ENCODE measurements at regions not wholly inside any gene's neighbourhood (a gene's known extent, or its start where the extent isn't known, plus 50 kb on each side); places are given as distances from the start of the nearest gene placed in this dataset.

DNA sequence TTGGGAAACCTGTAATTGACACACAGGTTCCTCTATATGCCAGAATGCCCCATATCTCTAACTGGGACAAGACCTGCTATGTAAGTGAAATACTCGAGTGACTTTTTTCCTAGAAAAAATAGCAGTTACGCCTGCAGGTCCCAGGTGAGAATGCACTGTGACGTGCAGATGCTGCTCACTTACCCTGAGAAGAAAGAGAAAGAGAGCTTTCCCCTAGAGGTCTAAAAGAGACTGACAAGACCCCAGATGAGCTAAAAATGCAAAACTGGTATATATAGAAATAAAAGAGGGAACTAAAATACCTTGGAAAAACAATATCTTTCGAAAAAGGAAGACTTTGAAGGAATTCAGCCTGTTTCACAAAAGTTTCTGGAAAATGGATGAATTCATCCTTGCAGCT is 383.0 kb upstream of the DCC start:
- intact Hi-C loops (cut with DNase I, micrococcal nuclease): no loop called here
- no peak overlapping the region for H3K4me3 ChIP-seq (ENCODE audit: low read length)
- TF ChIP-seq, protein P1, sequence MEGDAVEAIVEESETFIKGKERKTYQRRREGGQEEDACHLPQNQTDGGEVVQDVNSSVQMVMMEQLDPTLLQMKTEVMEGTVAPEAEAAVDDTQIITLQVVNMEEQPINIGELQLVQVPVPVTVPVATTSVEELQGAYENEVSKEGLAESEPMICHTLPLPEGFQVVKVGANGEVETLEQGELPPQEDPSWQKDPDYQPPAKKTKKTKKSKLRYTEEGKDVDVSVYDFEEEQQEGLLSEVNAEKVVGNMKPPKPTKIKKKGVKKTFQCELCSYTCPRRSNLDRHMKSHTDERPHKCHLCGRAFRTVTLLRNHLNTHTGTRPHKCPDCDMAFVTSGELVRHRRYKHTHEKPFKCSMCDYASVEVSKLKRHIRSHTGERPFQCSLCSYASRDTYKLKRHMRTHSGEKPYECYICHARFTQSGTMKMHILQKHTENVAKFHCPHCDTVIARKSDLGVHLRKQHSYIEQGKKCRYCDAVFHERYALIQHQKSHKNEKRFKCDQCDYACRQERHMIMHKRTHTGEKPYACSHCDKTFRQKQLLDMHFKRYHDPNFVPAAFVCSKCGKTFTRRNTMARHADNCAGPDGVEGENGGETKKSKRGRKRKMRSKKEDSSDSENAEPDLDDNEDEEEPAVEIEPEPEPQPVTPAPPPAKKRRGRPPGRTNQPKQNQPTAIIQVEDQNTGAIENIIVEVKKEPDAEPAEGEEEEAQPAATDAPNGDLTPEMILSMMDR (IDR thresholded peaks at IDR 0.05): no peak
- DNase-seq (no peak), ATAC-seq (ENCODE audit: poor library complexity) (no peak)
- H3K4me1 ChIP-seq (ENCODE audit: insufficient read depth, low read length): no peaks in the 10 kb centered on the region
- H3K36me3 ChIP-seq (ENCODE audit: insufficient read depth, low read length): no peaks in the 10 kb centered on the region
- peaks cover 0 to 2% of the 10 kb centered on the region in 2 experiments for H3K27me3 ChIP-seq (ENCODE audit: control insufficient read depth in 1 of 2, insufficient read depth in 2 of 2, low read length in 2 of 2)
- ChIA-PET CTCF (no interaction called here), POLR2A (no interaction called here)
- Mint-ChIP-seq H3K4me1 (ENCODE audit: low read depth) (no peaks in the 10 kb centered on the region), H3K36me3 (ENCODE audit: low read depth) (no peaks in the 10 kb centered on the region), H3K27ac (no peak overlapping the region), H3K9me3 (no peaks in the 10 kb centered on the region), H3K4me3 (no peak overlapping the region), H3K27me3 (no peaks in the 10 kb centered on the region)
- peaks cover 0 to 5% of the 10 kb centered on the region in 2 experiments for H3K9me3 ChIP-seq (ENCODE audit: control insufficient read depth in 1 of 2, insufficient read depth in 1 of 2, low read length in 2 of 2)
- no peak overlapping the region for H3K27ac ChIP-seq (ENCODE audit: low read depth in 1 of 2, low read length in 2 of 2)

DNA sequence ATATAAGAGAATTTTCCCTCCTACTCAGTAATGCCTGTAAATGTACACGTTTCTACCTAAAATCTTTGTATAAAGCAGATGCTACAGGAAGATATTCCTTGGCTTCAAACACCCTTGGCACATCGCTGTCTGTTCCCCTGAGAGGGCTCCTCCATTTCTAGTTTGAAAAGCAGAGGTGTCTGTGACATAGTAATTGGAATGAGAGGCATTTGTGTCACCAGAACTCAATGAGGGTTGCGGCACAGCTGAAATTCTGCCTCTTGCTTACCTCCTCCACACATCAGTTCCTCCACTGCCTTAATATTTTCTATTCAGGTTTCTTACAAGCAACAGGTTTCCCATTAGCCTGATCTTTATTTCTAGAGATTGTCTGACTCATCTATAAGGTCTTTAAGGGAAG is 359.9 kb upstream of the DCC start:
- ATAC-seq (ENCODE audit: poor library complexity) (no peak), DNase-seq (no peak)
- H3K9me3 ChIP-seq (ENCODE audit: control insufficient read depth in 1 of 2, insufficient read depth in 1 of 2, low read length in 2 of 2): no peaks in the 10 kb centered on the region
- H3K9me3 Mint-ChIP-seq: peaks cover 5% of the 10 kb centered on the region
- no peaks in the 10 kb centered on the region for H3K4me1 ChIP-seq (ENCODE audit: insufficient read depth, low read length)
- no peaks in the 10 kb centered on the region for H3K27me3 Mint-ChIP-seq
- CTCF ChIA-PET: no interaction called here
- H3K27ac Mint-ChIP-seq: no peak overlapping the region
- H3K4me3 Mint-ChIP-seq: no peak overlapping the region
- no peaks in the 10 kb centered on the region for H3K36me3 Mint-ChIP-seq (ENCODE audit: low read depth)
- TF ChIP-seq, protein P1 (IDR thresholded peaks at IDR 0.05): no peak
- H3K36me3 ChIP-seq (ENCODE audit: insufficient read depth, low read length): no peaks in the 10 kb centered on the region
- no peaks in the 10 kb centered on the region for H3K27me3 ChIP-seq (ENCODE audit: control insufficient read depth in 1 of 2, insufficient read depth in 2 of 2, low read length in 2 of 2)
- intact Hi-C loops (cut with DNase I, micrococcal nuclease): no loop called here
- H3K27ac ChIP-seq (ENCODE audit: low read depth in 1 of 2, low read length in 2 of 2): no peak overlapping the region
- no peaks in the 10 kb centered on the region for H3K4me1 Mint-ChIP-seq (ENCODE audit: low read depth)
- POLR2A ChIA-PET: no interaction called here
- H3K4me3 ChIP-seq (ENCODE audit: low read length): no peak overlapping the region

DNA sequence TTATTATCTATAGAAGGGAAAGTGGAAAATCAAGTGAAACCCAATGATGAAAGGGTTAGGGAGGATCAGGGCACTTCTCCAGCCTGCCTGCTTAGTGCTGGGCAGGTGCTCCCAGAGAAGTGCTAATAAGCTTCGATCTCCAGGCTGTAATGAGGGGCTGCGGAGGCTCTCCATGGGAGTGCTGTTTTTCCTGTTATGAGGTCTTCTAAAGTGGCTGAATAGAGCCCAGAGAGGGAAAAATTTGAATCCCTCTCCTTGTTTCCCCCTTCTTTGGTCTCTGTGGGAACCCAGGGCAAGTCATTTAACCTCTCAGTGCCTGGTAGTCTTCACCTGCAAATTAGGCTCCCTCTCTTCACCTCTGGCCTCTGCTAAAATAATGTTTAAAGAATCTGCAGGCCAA is 351.7 kb upstream of the DCC start:
- CTCF ChIA-PET: no interaction called here
- Mint-ChIP-seq H3K4me1 (ENCODE audit: low read depth) (no peaks in the 10 kb centered on the region), H3K27me3 (no peaks in the 10 kb centered on the region), H3K36me3 (ENCODE audit: low read depth) (no peaks in the 10 kb centered on the region), H3K27ac (no peak overlapping the region), H3K9me3 (peaks cover 5% of the 10 kb centered on the region), H3K4me3 (no peak overlapping the region)
- ATAC-seq (ENCODE audit: poor library complexity) (no peak), DNase-seq (no peak)
- no peaks in the 10 kb centered on the region for H3K36me3 ChIP-seq (ENCODE audit: insufficient read depth, low read length)
- no peaks in the 10 kb centered on the region for H3K4me1 ChIP-seq (ENCODE audit: insufficient read depth, low read length)
- H3K4me3 ChIP-seq (ENCODE audit: low read length): no peak overlapping the region
- no peaks in the 10 kb centered on the region for H3K27me3 ChIP-seq (ENCODE audit: control insufficient read depth in 1 of 2, insufficient read depth in 2 of 2, low read length in 2 of 2)
- POLR2A ChIA-PET: no interaction called here
- intact Hi-C loops (cut with DNase I, micrococcal nuclease): no loop called here
- H3K9me3 ChIP-seq (ENCODE audit: control insufficient read depth in 1 of 2, insufficient read depth in 1 of 2, low read length in 2 of 2): no peaks in the 10 kb centered on the region
- H3K27ac ChIP-seq (ENCODE audit: low read depth in 1 of 2, low read length in 2 of 2): no peak overlapping the region
- TF ChIP-seq, protein P1 (IDR thresholded peaks at IDR 0.05): no peak

Measured in CD4-positive, alpha-beta T cell (primary cell).